HEK293 (cell line): ENCODE measurements at regions not wholly inside any gene's neighbourhood (a gene's known extent, or its start where the extent isn't known, plus 50 kb on each side); places are given as distances from the start of the nearest gene placed in this dataset.

Source experiments
- HOXA7 ChIP-seq: sonication (generic); formaldehyde crosslinking; IDR thresholded peaks from 2 replicates; pipeline ENCODE4 v1.8.1; 2022; ENCODE audit warnings: missing genetic modification reagents, borderline replicate concordance
- ZBTB20 ChIP-seq: fragments of 450-650 bp; formaldehyde crosslinking; IDR thresholded peaks from 2 replicates; pipeline ENCODE4 v1.5.1; 2016; ENCODE audit warnings: missing biosample characterization, missing genetic modification characterization
- ZNF10 ChIP-seq: fragments of 450-650 bp; formaldehyde crosslinking; IDR thresholded peaks from 2 replicates; pipeline ENCODE4 v1.5.1; 2017; ENCODE audit warnings: missing biosample characterization, missing genetic modification characterization
- TF ChIP-seq, protein P1 (sequence below): fragments of 450-650 bp; formaldehyde crosslinking; IDR thresholded peaks from 2 replicates; pipeline ENCODE4 v1.5.1; 2016; ENCODE audit warnings: missing biosample characterization, missing genetic modification characterization
- TF ChIP-seq, protein P2 (sequence below): fragments of 450-650 bp; formaldehyde crosslinking; IDR thresholded peaks from 2 replicates; pipeline ENCODE4 v1.5.1; 2016; ENCODE audit warnings: missing biosample characterization, missing genetic modification characterization

DNA sequence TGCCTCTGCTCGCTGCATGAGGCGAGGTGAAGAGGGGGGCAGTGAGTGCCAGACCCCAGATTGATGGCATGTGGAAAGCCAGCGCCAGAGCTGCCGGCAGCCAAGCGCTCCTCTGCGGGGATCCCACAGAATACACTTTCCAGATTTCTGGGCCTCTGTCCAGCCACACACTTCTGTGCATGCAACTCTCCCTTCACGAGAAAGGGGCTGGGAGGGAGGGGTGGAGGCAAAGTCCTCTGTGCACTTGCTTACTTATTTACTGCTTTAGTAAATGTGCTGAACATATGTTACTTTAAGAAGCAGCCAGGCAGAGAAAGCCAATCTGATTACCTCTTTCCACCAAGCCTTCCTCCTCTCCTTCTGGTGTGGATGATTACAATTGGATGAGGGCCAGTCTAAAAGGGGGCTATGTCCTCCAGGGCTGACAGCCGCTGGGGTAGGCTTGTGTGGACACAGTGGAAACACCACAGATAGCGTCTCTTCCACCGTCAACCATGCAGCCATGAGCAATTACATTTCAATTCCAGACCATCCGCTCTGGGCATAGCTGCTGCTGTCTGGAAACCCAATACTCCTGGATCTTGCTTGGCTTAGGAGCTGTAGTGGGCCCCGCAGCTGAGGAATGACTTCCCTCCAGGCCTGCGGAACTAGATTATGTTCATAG is 322.8 kb upstream of the ANKRD30A start:
- no peak for TF ChIP-seq ZBTB20 (tag by site-specific recombination)
- TF ChIP-seq, protein P1, sequence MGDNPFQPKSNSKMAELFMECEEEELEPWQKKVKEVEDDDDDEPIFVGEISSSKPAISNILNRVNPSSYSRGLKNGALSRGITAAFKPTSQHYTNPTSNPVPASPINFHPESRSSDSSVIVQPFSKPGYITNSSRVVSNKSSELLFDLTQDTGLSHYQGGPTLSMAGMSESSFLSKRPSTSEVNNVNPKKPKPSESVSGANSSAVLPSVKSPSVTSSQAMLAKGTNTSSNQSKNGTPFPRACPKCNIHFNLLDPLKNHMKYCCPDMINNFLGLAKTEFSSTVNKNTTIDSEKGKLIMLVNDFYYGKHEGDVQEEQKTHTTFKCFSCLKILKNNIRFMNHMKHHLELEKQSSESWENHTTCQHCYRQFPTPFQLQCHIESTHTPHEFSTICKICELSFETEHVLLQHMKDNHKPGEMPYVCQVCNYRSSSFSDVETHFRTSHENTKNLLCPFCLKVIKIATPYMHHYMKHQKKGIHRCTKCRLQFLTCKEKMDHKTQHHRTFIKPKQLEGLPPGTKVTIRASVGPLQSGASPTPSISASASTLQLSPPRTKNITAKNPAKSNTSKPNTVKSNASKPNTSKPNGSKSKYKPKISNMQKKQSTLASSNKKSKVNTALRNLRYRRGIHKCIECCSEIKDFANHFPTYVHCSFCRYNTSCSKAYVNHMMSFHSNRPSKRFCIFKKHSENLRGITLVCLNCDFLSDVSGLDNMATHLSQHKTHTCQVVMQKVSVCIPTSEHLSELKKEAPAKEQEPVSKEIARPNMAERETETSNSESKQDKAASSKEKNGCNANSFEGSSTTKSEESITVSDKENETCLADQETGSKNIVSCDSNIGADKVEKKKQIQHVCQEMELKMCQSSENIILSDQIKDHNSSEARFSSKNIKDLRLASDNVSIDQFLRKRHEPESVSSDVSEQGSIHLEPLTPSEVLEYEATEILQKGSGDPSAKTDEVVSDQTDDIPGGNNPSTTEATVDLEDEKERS (tag by site-specific recombination): no peak
- no peak for TF ChIP-seq HOXA7 (CRISPR knock-in tag)
- TF ChIP-seq ZNF10 (tag by site-specific recombination): no peak
- TF ChIP-seq, protein P2, sequence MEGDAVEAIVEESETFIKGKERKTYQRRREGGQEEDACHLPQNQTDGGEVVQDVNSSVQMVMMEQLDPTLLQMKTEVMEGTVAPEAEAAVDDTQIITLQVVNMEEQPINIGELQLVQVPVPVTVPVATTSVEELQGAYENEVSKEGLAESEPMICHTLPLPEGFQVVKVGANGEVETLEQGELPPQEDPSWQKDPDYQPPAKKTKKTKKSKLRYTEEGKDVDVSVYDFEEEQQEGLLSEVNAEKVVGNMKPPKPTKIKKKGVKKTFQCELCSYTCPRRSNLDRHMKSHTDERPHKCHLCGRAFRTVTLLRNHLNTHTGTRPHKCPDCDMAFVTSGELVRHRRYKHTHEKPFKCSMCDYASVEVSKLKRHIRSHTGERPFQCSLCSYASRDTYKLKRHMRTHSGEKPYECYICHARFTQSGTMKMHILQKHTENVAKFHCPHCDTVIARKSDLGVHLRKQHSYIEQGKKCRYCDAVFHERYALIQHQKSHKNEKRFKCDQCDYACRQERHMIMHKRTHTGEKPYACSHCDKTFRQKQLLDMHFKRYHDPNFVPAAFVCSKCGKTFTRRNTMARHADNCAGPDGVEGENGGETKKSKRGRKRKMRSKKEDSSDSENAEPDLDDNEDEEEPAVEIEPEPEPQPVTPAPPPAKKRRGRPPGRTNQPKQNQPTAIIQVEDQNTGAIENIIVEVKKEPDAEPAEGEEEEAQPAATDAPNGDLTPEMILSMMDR (tag by site-specific recombination): no peak
